Stomach (tissue), 4 donors: ENCODE measurements at regions not wholly inside any gene's neighbourhood (a gene's known extent, or its start where the extent isn't known, plus 50 kb on each side); places are given as distances from the start of the nearest gene placed in this dataset.

ENCODE experiments used
- CTCF ChIP-seq, 7 experiments: fragments of 450-650 bp in 4 of 7; fragments of 200-600 bp in 3 of 7; sonication (generic) in 3 of 7; IDR thresholded peaks; one replicate each; pipeline ENCODE4 v1.5.1; 2016 to 2019; ENCODE audit warnings: antibody characterized with exemption in 7 of 7, control low read depth in 2 of 7, mild to moderate bottlenecking in 1 of 7
- EP300 ChIP-seq: sonication (generic); formaldehyde crosslinking; IDR thresholded peaks from one replicate; pipeline ENCODE4 v1.6.1; 2017; ENCODE audit warnings: antibody characterized with exemption
- POLR2A ChIP-seq, 4 donors: fragments of 450-650 bp; IDR thresholded peaks; one replicate each; pipeline ENCODE4 v1.6.1; 2016; ENCODE audit warnings: antibody characterized with exemption in 4 of 4, control low read depth in 2 of 4, mild to moderate bottlenecking in 1 of 4, moderate library complexity in 1 of 4
- POLR2AphosphoS5 ChIP-seq, 3 donors: sonication (generic); formaldehyde crosslinking; IDR thresholded peaks; one replicate each; pipeline ENCODE4 v1.6.1; 2016; ENCODE audit warnings: antibody characterized with exemption in 3 of 3

DNA sequence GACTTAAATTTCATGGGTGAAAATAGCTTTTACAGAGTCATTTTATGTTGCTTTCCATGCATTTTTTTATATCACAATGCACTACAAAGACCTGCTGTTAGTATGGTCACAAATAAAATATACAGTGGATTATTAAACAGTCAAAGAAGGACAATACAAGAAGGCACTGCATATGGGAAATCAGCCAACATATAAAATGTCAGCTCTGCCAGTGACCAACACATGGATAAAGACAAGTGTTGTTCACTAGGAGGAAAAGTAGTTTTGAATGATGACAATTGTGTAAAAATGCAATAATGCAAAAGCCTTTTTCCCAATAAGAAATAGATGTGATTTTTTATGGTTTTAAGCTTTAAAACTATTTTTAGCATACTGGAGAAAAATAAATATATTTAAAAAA, 425.3 kb upstream of the CBLB start:
- no peak for TF ChIP-seq EP300
- TF ChIP-seq CTCF (IDR thresholded peaks at IDR 0.05) = no peak
- no peak for TF ChIP-seq POLR2A (IDR thresholded peaks at IDR 0.05)
- no peak for TF ChIP-seq POLR2AphosphoS5 (IDR thresholded peaks at IDR 0.05)
